GM23338 (cell line): ENCODE measurements at regions not wholly inside any gene's neighbourhood (a gene's known extent, or its start where the extent isn't known, plus 50 kb on each side); places are given as distances from the start of the nearest gene placed in this dataset.

Experiments
- ATAC-seq: fragments of 200-7000 bp; cut with Tn5 transposase; 3 replicates; pipeline ENCODE4 v1.9.1; 2020
- DNase-seq: peaks from one replicate; pipeline ENCODE4 v3.0.0-alpha.2; 2015; ENCODE audit warnings: low spot score
- H2AFZ ChIP-seq: fragments of 200-600 bp; sonication (generic); 2 replicates; pipeline ENCODE4 v1.8.0; 2016; ENCODE audit warnings: antibody characterized with exemption, mild to moderate bottlenecking, moderate library complexity
- H3F3A ChIP-seq: fragments of 200-600 bp; sonication (generic); replicated peaks from 2 replicates; pipeline ENCODE4 v1.8.0; 2017; ENCODE audit warnings: antibody characterized with exemption, mixed run types, low read depth
- H3K27ac ChIP-seq: fragments of 200-600 bp; sonication (generic); 2 replicates; pipeline ENCODE4 v1.6.1; 2016; ENCODE audit warnings: low read depth
- H3K27me3 ChIP-seq: fragments of 200-600 bp; sonication (generic); 2 replicates; pipeline ENCODE4 v1.8.0; 2016; ENCODE audit warnings: mild to moderate bottlenecking, mixed run types, moderate library complexity; ENCODE audit not compliant: insufficient read depth
- H3K36me3 ChIP-seq: fragments of 200-600 bp; sonication (generic); 2 replicates; pipeline ENCODE4 v1.8.0; 2016; ENCODE audit warnings: mild to moderate bottlenecking; ENCODE audit not compliant: insufficient read depth
- H3K4me1 ChIP-seq: fragments of 200-600 bp; sonication (generic); 2 replicates; pipeline ENCODE4 v1.8.0; 2016; ENCODE audit warnings: mild to moderate bottlenecking, moderate library complexity; ENCODE audit not compliant: insufficient read depth
- H3K4me2 ChIP-seq: fragments of 200-600 bp; sonication (generic); 2 replicates; pipeline ENCODE4 v1.7.1; 2017; ENCODE audit warnings: mixed run types
- H3K4me3 ChIP-seq: fragments of 200-600 bp; sonication (generic); 2 replicates; pipeline ENCODE4 v1.6.1; 2016; ENCODE audit warnings: mixed run types
- H3K79me2 ChIP-seq: fragments of 200-600 bp; sonication (generic); replicated peaks from 2 replicates; pipeline ENCODE4 v1.8.0; 2017; ENCODE audit warnings: mild to moderate bottlenecking; ENCODE audit not compliant: insufficient read depth
- H3K9me2 ChIP-seq: fragments of 200-600 bp; sonication (generic); 2 replicates; pipeline ENCODE4 v1.8.0; 2017; ENCODE audit not compliant: insufficient read depth
- H4K20me1 ChIP-seq: fragments of 200-600 bp; sonication (generic); replicated peaks from 2 replicates; pipeline ENCODE4 v1.8.0; 2017; ENCODE audit warnings: mild to moderate bottlenecking; ENCODE audit not compliant: insufficient read depth
- H3K27ac Mint-ChIP-seq: 2 replicates; pipeline ENCODE4 v1.8.0; 2020; ENCODE audit warnings: inconsistent platforms, mild to moderate bottlenecking, moderate library complexity, mixed read lengths
- H3K27me3 Mint-ChIP-seq: 3 replicates; pipeline ENCODE4 v1.8.0; 2022; ENCODE audit warnings: low read depth, mild to moderate bottlenecking, moderate library complexity, mixed read lengths, inconsistent platforms; ENCODE audit not compliant: insufficient read depth, poor library complexity
- H3K36me3 Mint-ChIP-seq: 3 replicates; pipeline ENCODE4 v1.8.0; 2021; ENCODE audit warnings: low read depth, mild to moderate bottlenecking, inconsistent platforms, moderate library complexity, mixed read lengths
- H3K4me1 Mint-ChIP-seq: 3 replicates; pipeline ENCODE4 v1.8.0; 2020; ENCODE audit warnings: mild to moderate bottlenecking, inconsistent platforms, mixed read lengths
- H3K4me3 Mint-ChIP-seq: 3 replicates; pipeline ENCODE4 v1.8.0; 2021; ENCODE audit warnings: moderate library complexity, mild to moderate bottlenecking, inconsistent platforms, mixed read lengths
- H3K9me3 Mint-ChIP-seq: 3 replicates; pipeline ENCODE4 v1.8.0; 2020; ENCODE audit warnings: moderate library complexity, mild to moderate bottlenecking, inconsistent platforms, mixed read lengths
- CREB1 ChIP-seq: fragments of 250-450 bp; sonication (Bioruptor Pico); IDR thresholded peaks from 2 replicates; pipeline ENCODE4 v1.5.0; 2020; ENCODE audit warnings: low read depth, mild to moderate bottlenecking, moderate library complexity
- EZH2 ChIP-seq: fragments of 200-600 bp; sonication (generic); IDR thresholded peaks from one replicate; pipeline ENCODE4 v1.8.0; 2017; ENCODE audit warnings: antibody characterized with exemption, mild to moderate bottlenecking, low read depth; ENCODE audit not compliant: unreplicated experiment
- EZH2phosphoT487 ChIP-seq: fragments of 200-600 bp; sonication (generic); IDR thresholded peaks from one replicate; pipeline ENCODE4 v1.8.1; 2018; ENCODE audit warnings: antibody characterized with exemption; ENCODE audit not compliant: unreplicated experiment
- JUNB ChIP-seq: IDR thresholded peaks from one replicate; pipeline ENCODE4 v1.6.1; 2016; ENCODE audit warnings: antibody characterized with exemption; ENCODE audit not compliant: unreplicated experiment
- NANOG ChIP-seq: IDR thresholded peaks from 2 replicates; pipeline ENCODE4 v1.6.1; 2016; ENCODE audit warnings: antibody characterized with exemption, borderline replicate concordance
- POLR2AphosphoS5 ChIP-seq: IDR thresholded peaks from 2 replicates; pipeline ENCODE4 v1.6.1; 2016; ENCODE audit warnings: antibody characterized with exemption, low read depth
- STAT1 ChIP-seq: IDR thresholded peaks from one replicate; pipeline ENCODE4 v1.6.1; 2016; ENCODE audit warnings: antibody characterized with exemption; ENCODE audit not compliant: unreplicated experiment
- ZNF114 ChIP-seq: fragments of 250-450 bp; sonication (Bioruptor Pico); IDR thresholded peaks from 2 replicates; pipeline ENCODE4 v1.5.0; 2020; ENCODE audit warnings: mild to moderate bottlenecking, moderate library complexity
- ZNF331 ChIP-seq: fragments of 250-450 bp; sonication (Bioruptor Pico); IDR thresholded peaks from 2 replicates; pipeline ENCODE4 v1.5.0; 2020; ENCODE audit warnings: low read depth, mild to moderate bottlenecking, moderate library complexity
- TF ChIP-seq, protein P1 (sequence below): IDR thresholded peaks from one replicate; pipeline ENCODE4 v1.6.1; 2018; ENCODE audit warnings: antibody characterized with exemption; ENCODE audit not compliant: unreplicated experiment
- TF ChIP-seq, protein P2 (sequence below): fragments of 250-450 bp; sonication (Bioruptor Pico); IDR thresholded peaks from 2 replicates; pipeline ENCODE4 v1.5.0; 2020; ENCODE audit warnings: mild to moderate bottlenecking, moderate library complexity
- TF ChIP-seq, protein P3 (sequence below), 2 experiments: fragments of 200-600 bp in 1 of 2; sonication (generic) in 1 of 2; conservative IDR thresholded peaks; 2 replicates each; pipeline versions ENCODE4 v1.5.1 to v1.6.1; 2016 to 2017; ENCODE audit warnings: antibody characterized with exemption in 2 of 2, low read depth in 2 of 2, mild to moderate bottlenecking in 2 of 2, moderate library complexity in 1 of 2
- TF ChIP-seq, protein P4 (sequence below): IDR thresholded peaks from 2 replicates; pipeline ENCODE4 v1.6.1; 2016; ENCODE audit warnings: antibody characterized with exemption

- Mint-ChIP-seq H3K4me3 (no peak overlapping the region), H3K36me3 (no peaks in the 10 kb centered on the region; the same call in 2 of the 3 replicates), H3K27me3 (peaks cover 12% of the 10 kb centered on the region), H3K4me1 (peaks cover 6% of the 10 kb centered on the region; the same call in 2 of the 3 replicates), H3K9me3 (peaks cover 6% of the 10 kb centered on the region; the same call in 2 of the 3 replicates), H3K27ac (no peak overlapping the region)
- no peak overlapping the region for H3K4me3 ChIP-seq
- no peak overlapping the region for H3K27ac ChIP-seq
- H4K20me1 ChIP-seq: no peaks in the 10 kb centered on the region
- H3K9me2 ChIP-seq: peaks cover 7% of the 10 kb centered on the region
- DNase-seq: no peak
- no peak overlapping the region for H2AFZ ChIP-seq
- no peak for TF ChIP-seq EZH2
- TF ChIP-seq CREB1 (CRISPR knock-in tag): no peak
- TF ChIP-seq, protein P1, sequence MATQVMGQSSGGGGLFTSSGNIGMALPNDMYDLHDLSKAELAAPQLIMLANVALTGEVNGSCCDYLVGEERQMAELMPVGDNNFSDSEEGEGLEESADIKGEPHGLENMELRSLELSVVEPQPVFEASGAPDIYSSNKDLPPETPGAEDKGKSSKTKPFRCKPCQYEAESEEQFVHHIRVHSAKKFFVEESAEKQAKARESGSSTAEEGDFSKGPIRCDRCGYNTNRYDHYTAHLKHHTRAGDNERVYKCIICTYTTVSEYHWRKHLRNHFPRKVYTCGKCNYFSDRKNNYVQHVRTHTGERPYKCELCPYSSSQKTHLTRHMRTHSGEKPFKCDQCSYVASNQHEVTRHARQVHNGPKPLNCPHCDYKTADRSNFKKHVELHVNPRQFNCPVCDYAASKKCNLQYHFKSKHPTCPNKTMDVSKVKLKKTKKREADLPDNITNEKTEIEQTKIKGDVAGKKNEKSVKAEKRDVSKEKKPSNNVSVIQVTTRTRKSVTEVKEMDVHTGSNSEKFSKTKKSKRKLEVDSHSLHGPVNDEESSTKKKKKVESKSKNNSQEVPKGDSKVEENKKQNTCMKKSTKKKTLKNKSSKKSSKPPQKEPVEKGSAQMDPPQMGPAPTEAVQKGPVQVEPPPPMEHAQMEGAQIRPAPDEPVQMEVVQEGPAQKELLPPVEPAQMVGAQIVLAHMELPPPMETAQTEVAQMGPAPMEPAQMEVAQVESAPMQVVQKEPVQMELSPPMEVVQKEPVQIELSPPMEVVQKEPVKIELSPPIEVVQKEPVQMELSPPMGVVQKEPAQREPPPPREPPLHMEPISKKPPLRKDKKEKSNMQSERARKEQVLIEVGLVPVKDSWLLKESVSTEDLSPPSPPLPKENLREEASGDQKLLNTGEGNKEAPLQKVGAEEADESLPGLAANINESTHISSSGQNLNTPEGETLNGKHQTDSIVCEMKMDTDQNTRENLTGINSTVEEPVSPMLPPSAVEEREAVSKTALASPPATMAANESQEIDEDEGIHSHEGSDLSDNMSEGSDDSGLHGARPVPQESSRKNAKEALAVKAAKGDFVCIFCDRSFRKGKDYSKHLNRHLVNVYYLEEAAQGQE: no peak
- TF ChIP-seq ZNF114 (CRISPR knock-in tag): no peak
- TF ChIP-seq, protein P2, sequence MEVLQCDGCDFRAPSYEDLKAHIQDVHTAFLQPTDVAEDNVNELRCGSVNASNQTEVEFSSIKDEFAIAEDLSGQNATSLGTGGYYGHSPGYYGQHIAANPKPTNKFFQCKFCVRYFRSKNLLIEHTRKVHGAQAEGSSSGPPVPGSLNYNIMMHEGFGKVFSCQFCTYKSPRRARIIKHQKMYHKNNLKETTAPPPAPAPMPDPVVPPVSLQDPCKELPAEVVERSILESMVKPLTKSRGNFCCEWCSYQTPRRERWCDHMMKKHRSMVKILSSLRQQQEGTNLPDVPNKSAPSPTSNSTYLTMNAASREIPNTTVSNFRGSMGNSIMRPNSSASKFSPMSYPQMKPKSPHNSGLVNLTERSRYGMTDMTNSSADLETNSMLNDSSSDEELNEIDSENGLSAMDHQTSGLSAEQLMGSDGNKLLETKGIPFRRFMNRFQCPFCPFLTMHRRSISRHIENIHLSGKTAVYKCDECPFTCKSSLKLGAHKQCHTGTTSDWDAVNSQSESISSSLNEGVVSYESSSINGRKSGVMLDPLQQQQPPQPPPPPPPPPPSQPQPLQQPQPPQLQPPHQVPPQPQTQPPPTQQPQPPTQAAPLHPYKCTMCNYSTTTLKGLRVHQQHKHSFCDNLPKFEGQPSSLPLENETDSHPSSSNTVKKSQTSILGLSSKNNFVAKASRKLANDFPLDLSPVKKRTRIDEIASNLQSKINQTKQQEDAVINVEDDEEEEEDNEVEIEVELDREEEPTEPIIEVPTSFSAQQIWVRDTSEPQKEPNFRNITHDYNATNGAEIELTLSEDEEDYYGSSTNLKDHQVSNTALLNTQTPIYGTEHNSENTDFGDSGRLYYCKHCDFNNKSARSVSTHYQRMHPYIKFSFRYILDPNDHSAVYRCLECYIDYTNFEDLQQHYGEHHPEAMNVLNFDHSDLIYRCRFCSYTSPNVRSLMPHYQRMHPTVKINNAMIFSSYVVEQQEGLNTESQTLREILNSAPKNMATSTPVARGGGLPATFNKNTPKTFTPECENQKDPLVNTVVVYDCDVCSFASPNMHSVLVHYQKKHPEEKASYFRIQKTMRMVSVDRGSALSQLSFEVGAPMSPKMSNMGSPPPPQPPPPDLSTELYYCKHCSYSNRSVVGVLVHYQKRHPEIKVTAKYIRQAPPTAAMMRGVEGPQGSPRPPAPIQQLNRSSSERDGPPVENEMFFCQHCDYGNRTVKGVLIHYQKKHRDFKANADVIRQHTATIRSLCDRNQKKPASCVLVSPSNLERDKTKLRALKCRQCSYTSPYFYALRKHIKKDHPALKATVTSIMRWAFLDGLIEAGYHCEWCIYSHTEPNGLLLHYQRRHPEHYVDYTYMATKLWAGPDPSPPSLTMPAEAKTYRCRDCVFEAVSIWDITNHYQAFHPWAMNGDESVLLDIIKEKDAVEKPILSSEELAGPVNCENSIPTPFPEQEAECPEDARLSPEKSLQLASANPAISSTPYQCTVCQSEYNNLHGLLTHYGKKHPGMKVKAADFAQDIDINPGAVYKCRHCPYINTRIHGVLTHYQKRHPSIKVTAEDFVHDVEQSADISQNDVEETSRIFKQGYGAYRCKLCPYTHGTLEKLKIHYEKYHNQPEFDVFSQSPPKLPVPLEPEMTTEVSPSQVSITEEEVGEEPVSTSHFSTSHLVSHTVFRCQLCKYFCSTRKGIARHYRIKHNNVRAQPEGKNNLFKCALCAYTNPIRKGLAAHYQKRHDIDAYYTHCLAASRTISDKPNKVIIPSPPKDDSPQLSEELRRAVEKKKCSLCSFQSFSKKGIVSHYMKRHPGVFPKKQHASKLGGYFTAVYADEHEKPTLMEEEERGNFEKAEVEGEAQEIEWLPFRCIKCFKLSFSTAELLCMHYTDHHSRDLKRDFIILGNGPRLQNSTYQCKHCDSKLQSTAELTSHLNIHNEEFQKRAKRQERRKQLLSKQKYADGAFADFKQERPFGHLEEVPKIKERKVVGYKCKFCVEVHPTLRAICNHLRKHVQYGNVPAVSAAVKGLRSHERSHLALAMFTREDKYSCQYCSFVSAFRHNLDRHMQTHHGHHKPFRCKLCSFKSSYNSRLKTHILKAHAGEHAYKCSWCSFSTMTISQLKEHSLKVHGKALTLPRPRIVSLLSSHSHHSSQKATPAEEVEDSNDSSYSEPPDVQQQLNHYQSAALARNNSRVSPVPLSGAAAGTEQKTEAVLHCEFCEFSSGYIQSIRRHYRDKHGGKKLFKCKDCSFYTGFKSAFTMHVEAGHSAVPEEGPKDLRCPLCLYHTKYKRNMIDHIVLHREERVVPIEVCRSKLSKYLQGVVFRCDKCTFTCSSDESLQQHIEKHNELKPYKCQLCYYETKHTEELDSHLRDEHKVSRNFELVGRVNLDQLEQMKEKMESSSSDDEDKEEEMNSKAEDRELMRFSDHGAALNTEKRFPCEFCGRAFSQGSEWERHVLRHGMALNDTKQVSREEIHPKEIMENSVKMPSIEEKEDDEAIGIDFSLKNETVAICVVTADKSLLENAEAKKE (CRISPR knock-in tag): no peak
- TF ChIP-seq STAT1: no peak
- no peak for TF ChIP-seq EZH2phosphoT487
- no peak for TF ChIP-seq JUNB
- no peak for TF ChIP-seq NANOG
- no peak for TF ChIP-seq POLR2AphosphoS5
- TF ChIP-seq, protein P3, sequence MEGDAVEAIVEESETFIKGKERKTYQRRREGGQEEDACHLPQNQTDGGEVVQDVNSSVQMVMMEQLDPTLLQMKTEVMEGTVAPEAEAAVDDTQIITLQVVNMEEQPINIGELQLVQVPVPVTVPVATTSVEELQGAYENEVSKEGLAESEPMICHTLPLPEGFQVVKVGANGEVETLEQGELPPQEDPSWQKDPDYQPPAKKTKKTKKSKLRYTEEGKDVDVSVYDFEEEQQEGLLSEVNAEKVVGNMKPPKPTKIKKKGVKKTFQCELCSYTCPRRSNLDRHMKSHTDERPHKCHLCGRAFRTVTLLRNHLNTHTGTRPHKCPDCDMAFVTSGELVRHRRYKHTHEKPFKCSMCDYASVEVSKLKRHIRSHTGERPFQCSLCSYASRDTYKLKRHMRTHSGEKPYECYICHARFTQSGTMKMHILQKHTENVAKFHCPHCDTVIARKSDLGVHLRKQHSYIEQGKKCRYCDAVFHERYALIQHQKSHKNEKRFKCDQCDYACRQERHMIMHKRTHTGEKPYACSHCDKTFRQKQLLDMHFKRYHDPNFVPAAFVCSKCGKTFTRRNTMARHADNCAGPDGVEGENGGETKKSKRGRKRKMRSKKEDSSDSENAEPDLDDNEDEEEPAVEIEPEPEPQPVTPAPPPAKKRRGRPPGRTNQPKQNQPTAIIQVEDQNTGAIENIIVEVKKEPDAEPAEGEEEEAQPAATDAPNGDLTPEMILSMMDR (conservative IDR thresholded peaks at IDR 0.05; ENCODE audit: low read depth in 2 of 2): no peak
- TF ChIP-seq ZNF331 (CRISPR knock-in tag): no peak
- TF ChIP-seq, protein P4, sequence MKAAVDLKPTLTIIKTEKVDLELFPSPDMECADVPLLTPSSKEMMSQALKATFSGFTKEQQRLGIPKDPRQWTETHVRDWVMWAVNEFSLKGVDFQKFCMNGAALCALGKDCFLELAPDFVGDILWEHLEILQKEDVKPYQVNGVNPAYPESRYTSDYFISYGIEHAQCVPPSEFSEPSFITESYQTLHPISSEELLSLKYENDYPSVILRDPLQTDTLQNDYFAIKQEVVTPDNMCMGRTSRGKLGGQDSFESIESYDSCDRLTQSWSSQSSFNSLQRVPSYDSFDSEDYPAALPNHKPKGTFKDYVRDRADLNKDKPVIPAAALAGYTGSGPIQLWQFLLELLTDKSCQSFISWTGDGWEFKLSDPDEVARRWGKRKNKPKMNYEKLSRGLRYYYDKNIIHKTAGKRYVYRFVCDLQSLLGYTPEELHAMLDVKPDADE: no peak
- peaks cover 8% of the 10 kb centered on the region; the same call in 1 of the 2 replicates for H3K36me3 ChIP-seq
- no peaks in the 10 kb centered on the region for H3K27me3 ChIP-seq
- ATAC-seq: no peak
- no peaks in the 10 kb centered on the region for H3F3A ChIP-seq
- no peak overlapping the region for H3K4me2 ChIP-seq
- H3K4me1 ChIP-seq: peaks cover 5% of the 10 kb centered on the region; the same call in 1 of the 2 replicates
- H3K79me2 ChIP-seq: no peaks in the 10 kb centered on the region
These were observed 60.6 kb upstream of the AMPD3 start for GRCh38 chr11:10394229-10395101.
